ENCODE measurements at regions not wholly inside any gene's neighbourhood (a gene's known extent, or its start where the extent isn't known, plus 50 kb on each side); places are given as distances from the start of the nearest gene placed in this dataset.

DNA sequence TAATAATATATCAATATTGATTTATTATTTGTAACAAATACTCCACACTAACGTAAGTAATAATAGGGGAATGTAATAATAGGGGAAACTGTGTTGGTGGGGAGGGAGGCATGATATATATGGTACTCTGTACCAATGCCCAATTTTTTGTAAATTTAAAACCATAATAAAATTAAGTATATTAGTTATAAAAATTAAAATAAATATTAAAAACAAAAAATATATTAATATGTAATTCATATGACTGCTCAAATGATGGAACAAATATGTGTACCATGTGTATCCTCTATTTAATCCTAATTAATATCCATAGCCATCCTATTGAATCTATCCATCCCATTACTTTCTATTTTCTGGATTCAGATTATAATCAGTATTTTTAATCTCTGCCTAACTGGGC, 578.0 kb downstream of the KCNA4 start:
- DNase-seq (no peak), ATAC-seq (no peak)
- Histone ChIP-seq H3K9me3 (no peaks in the 10 kb centered on the region), H3K4me3 (no peak overlapping the region), H3K27me3 (no peaks in the 10 kb centered on the region), H3K36me3 (no peaks in the 10 kb centered on the region), H3K27ac (no peak overlapping the region), H3K4me1 (no peaks in the 10 kb centered on the region)
- TF ChIP-seq, protein P1, sequence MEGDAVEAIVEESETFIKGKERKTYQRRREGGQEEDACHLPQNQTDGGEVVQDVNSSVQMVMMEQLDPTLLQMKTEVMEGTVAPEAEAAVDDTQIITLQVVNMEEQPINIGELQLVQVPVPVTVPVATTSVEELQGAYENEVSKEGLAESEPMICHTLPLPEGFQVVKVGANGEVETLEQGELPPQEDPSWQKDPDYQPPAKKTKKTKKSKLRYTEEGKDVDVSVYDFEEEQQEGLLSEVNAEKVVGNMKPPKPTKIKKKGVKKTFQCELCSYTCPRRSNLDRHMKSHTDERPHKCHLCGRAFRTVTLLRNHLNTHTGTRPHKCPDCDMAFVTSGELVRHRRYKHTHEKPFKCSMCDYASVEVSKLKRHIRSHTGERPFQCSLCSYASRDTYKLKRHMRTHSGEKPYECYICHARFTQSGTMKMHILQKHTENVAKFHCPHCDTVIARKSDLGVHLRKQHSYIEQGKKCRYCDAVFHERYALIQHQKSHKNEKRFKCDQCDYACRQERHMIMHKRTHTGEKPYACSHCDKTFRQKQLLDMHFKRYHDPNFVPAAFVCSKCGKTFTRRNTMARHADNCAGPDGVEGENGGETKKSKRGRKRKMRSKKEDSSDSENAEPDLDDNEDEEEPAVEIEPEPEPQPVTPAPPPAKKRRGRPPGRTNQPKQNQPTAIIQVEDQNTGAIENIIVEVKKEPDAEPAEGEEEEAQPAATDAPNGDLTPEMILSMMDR (IDR thresholded peaks at IDR 0.05), result no peak
- intact Hi-C loops (cut with DNase I), result no loop called here

DNA sequence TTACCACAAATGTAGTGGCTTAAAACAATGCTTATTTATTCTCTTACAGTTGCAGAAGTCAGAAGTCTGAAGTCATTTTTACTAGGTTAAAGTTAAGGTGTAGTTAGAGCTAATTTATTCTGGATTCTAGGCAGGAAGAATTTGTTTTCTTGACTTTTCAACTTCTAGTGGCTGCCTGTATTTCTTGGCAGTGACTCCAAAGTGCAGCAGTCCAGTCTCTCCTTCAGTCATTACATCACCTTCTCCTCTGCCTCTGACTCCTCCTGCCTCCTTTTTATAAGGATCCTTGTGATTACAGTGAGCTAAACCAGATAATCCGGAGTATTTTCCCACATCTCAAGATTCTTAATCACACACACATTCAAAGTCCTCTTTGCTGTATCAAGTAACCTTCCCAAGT, 581.4 kb downstream of the KCNA4 start:
- intact Hi-C loops (cut with DNase I), result no loop called here
- DNase-seq, result no peak
- no peaks in the 10 kb centered on the region for H3K4me1 ChIP-seq
- no peaks in the 10 kb centered on the region for H3K27me3 ChIP-seq
- ATAC-seq, result no peak
- H3K4me3 ChIP-seq, result no peak overlapping the region
- TF ChIP-seq, protein P1 (IDR thresholded peaks at IDR 0.05), result no peak
- no peak overlapping the region for H3K27ac ChIP-seq
- H3K9me3 ChIP-seq, result no peaks in the 10 kb centered on the region
- H3K36me3 ChIP-seq, result no peaks in the 10 kb centered on the region

DNA sequence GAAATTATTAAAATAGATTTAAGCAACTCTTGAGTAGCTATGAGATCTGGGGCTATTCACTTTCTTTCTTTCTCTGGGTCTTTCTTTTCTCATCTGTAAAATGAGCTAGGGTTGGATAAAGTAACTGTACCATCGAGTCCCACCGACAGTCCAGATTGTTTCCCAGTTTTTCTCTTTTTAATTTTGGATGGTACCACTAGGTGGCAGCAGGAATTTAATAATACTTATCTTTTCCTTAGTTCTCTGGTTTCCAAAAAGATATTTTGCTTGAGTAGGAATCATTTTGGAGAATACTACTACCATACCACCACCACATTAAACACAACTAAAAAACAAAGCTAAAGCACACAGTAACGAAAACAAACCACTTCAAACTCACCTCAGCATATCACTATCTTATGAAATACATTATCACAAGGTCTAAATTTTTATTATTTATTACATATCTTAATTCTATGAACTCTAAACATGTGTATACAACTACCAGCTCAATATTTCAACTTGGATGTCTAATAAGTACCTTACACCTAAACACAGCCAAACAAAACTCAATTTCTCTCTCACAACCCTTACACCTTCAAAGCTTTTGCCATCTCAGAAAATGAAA, 584.0 kb downstream of the KCNA4 start:
- no peak overlapping the region for H3K27ac ChIP-seq
- peak in 2 of 4 donors; percentile 16 to 21 for DNase-seq
- no peaks in the 10 kb centered on the region for H3K36me3 ChIP-seq
- no peaks in the 10 kb centered on the region for H3K9me3 ChIP-seq
- no peaks in the 10 kb centered on the region for H3K27me3 ChIP-seq
- no peaks in the 10 kb centered on the region for H3K4me1 ChIP-seq
- no peak overlapping the region for H3K4me3 ChIP-seq
- TF ChIP-seq, protein P1 (IDR thresholded peaks at IDR 0.05), result peak; percentile 33 to 48
- intact Hi-C loops (cut with DNase I), result no loop called here
- ATAC-seq, result no peak

DNA sequence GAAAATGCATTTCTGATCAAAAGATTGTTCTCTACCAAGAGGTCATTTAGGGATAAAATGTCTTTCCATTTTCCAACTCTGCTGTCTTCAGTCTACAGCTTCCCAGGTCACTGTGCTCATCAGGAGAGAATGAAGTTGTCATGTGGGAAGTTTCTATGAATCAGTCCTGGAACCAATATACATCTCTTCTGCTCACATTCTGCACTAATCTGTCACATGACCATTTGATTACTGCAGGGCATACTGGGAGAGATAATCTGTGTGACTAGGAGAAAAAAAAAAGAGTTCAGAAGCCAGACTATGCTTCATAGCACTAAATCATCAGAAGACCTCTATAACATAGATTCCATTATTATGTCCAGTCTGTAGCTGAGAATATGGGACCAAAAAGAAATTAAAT, 611.5 kb downstream of the KCNA4 start:
- Histone ChIP-seq H3K4me3 (no peak overlapping the region), H3K27ac (no peak overlapping the region), H3K4me1 (no peaks in the 10 kb centered on the region), H3K9me3 (no peaks in the 10 kb centered on the region), H3K36me3 (no peaks in the 10 kb centered on the region), H3K27me3 (no peaks in the 10 kb centered on the region)
- TF ChIP-seq, protein P1 (IDR thresholded peaks at IDR 0.05), result no peak
- DNase-seq (no peak), ATAC-seq (no peak)
- intact Hi-C loops (cut with DNase I), result no loop called here

DNA sequence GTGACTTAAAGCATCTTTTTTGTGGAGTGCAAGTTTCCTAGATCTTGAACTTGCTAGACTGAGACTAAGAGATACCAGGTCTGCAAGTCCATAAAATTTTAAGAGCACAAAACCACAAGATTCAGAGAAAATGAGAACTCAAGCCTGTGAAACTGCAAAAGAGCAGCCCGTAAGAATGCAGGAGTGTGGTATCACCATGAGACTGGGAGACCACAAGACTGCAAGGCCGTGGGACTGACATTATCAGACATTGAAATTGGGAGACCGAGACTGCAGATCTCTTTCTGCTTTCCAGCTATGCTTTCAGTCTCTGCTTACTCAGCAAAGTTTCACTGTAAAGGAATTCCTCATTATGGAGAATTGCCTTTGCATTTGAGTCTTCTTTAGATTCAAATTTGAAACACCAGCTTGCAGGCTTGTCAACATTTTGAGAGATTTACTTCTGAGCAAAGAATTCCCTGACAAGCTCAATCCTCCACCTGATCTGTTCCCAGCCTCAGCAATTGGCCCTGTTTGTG, 621.2 kb downstream of the KCNA4 start:
- H3K9me3 ChIP-seq, result no peaks in the 10 kb centered on the region
- intact Hi-C loops (cut with DNase I), result no loop called here
- TF ChIP-seq, protein P1 (IDR thresholded peaks at IDR 0.05), result no peak

More for the DNA sequence above, 621.2 kb downstream of the KCNA4 start:
- Histone ChIP-seq H3K27me3 (no peaks in the 10 kb centered on the region), H3K4me3 (no peak overlapping the region), H3K36me3 (no peaks in the 10 kb centered on the region), H3K4me1 (no peaks in the 10 kb centered on the region), H3K27ac (no peak overlapping the region)
- DNase-seq (no peak), ATAC-seq (no peak)

Measured in left lung (tissue), 4 donors.